A549 (cell line): ENCODE measurements at regions not wholly inside any gene's neighbourhood (a gene's known extent, or its start where the extent isn't known, plus 50 kb on each side); places are given as distances from the start of the nearest gene placed in this dataset.

Experiments
- ATAC-seq, 2 experiments: fragments of 200-7000 bp in 1 of 2; fragments of >200 bp in 1 of 2; cut with Nextera tagmentation in 1 of 2; cut with Tn5 transposase in 1 of 2; 3 replicates each; pipeline versions ENCODE4 v1.8.0 to v1.9.1; 2018 to 2020; ENCODE audit warnings: mild to moderate bottlenecking in 1 of 2, moderate library complexity in 1 of 2
- CTCF ChIA-PET: fragments of 300-600 bp; sonication (Branson Sonifier 250); formaldehyde crosslinking; extraction: SDS; loops from one replicate; lab custom pipeline; 2021; ENCODE audit warnings: antibody characterized with exemption, inconsistent platforms; lab: Yijun Ruan, JAX
- POLR2A ChIA-PET: fragments of 350-600 bp; formaldehyde crosslinking; extraction: SDS; loops from one replicate; lab custom pipeline; 2021; ENCODE audit warnings: antibody characterized with exemption, inconsistent platforms; lab: Yijun Ruan, JAX
- DNase-seq, 2 experiments: peaks; one replicate each; pipeline versions ENCODE4 v3.0.0 to v3.0.0-alpha.2; 2011 to 2016; ENCODE audit warnings: low read depth in 1 of 2, low spot score in 1 of 2
- FAIRE-seq: peaks from 2 replicates; lab custom pipeline; 2011; peaks lifted over from hg19 to GRCh38; lab: Jason Lieb, UNC
- H3K27ac ChIP-seq, 2 experiments: fragments of >200 bp; sonication (Bioruptor Twin); formaldehyde crosslinking; 3 replicates each; pipeline ENCODE4 v1.5.1; 2016 to 2017
- H3K4me1 ChIP-seq: fragments of >200 bp; sonication (Bioruptor Twin); formaldehyde crosslinking; 3 replicates; pipeline ENCODE4 v1.6.1; 2016
- H3K4me2 ChIP-seq: fragments of >200 bp; sonication (Bioruptor Twin); formaldehyde crosslinking; 3 replicates; pipeline ENCODE4 v1.6.1; 2016
- H3K4me3 ChIP-seq: fragments of >200 bp; sonication (Bioruptor Twin); formaldehyde crosslinking; 3 replicates; pipeline ENCODE4 v1.5.1; 2016
- H3K9me3 ChIP-seq: fragments of >200 bp; sonication (Bioruptor Twin); formaldehyde crosslinking; 3 replicates; pipeline ENCODE4 v1.6.1; 2016
- BHLHE40 ChIP-seq: IDR thresholded peaks from 2 replicates; pipeline ENCODE4 v1.6.1; 2012; ENCODE audit warnings: low read depth, low read length, inconsistent platforms
- CBX2 ChIP-seq: fragments of 200-600 bp; sonication (generic); IDR thresholded peaks from 2 replicates; pipeline ENCODE4 v1.6.1; 2016; ENCODE audit warnings: low read depth, mild to moderate bottlenecking, borderline replicate concordance
- CBX8 ChIP-seq: fragments of 200-600 bp; sonication (generic); IDR thresholded peaks from 2 replicates; pipeline ENCODE4 v1.6.1; 2016
- CEBPB ChIP-seq, 2 experiments: fragments of >200 bp in 1 of 2; sonication (Bioruptor Twin) in 1 of 2; formaldehyde crosslinking in 1 of 2; IDR thresholded peaks; 2 replicates each; pipeline ENCODE4 v1.6.1; 2012 to 2016
- EHMT2 ChIP-seq: fragments of 200-600 bp; sonication (generic); IDR thresholded peaks from 2 replicates; pipeline ENCODE4 v1.6.1; 2016; ENCODE audit warnings: antibody characterized with exemption, low read depth, mild to moderate bottlenecking, moderate library complexity
- EP300 ChIP-seq, 2 experiments: fragments of >200 bp; sonication (Bioruptor Twin); formaldehyde crosslinking; IDR thresholded peaks; 2 replicates in 1 of 2; 3 replicates in 1 of 2; pipeline ENCODE4 v1.6.1; 2016 to 2017
- FOSB ChIP-seq: fragments of 250-450 bp; sonication (Bioruptor Pico); IDR thresholded peaks from 2 replicates; pipeline ENCODE4 v1.5.0; 2020; ENCODE audit warnings: mild to moderate bottlenecking, moderate library complexity
- FOSL2 ChIP-seq, 2 experiments: fragments of 450-650 bp in 1 of 2; fragments of >200 bp in 1 of 2; sonication (Bioruptor Twin) in 1 of 2; formaldehyde crosslinking; IDR thresholded peaks; 2 replicates each; pipeline versions ENCODE4 v1.5.0 to v1.6.1; 2016 to 2020; ENCODE audit warnings: mild to moderate bottlenecking in 1 of 2, moderate library complexity in 1 of 2
- HDAC2 ChIP-seq: fragments of 200-600 bp; sonication (generic); IDR thresholded peaks from 2 replicates; pipeline ENCODE4 v1.6.1; 2016
- HES2 ChIP-seq: fragments of >200 bp; sonication (Bioruptor Twin); formaldehyde crosslinking; IDR thresholded peaks from 2 replicates; pipeline ENCODE4 v1.6.1; 2016
- HEYL ChIP-seq: fragments of 250-450 bp; sonication (Bioruptor Pico); IDR thresholded peaks from 2 replicates; pipeline ENCODE4 v1.8.0; 2021; ENCODE audit warnings: mild to moderate bottlenecking, moderate library complexity
- HMGXB4 ChIP-seq: fragments of 250-450 bp; sonication (Bioruptor Pico); IDR thresholded peaks from 2 replicates; pipeline ENCODE4 v1.5.0; 2021; ENCODE audit warnings: mild to moderate bottlenecking, moderate library complexity, borderline replicate concordance
- HOXA7 ChIP-seq: fragments of 250-450 bp; sonication (Bioruptor Pico); IDR thresholded peaks from 2 replicates; pipeline ENCODE4 v1.5.0; 2020; ENCODE audit warnings: mild to moderate bottlenecking, moderate library complexity
- KDM5A ChIP-seq: fragments of 200-600 bp; sonication (generic); IDR thresholded peaks from 2 replicates; pipeline ENCODE4 v1.6.1; 2016; ENCODE audit warnings: antibody characterized with exemption, mild to moderate bottlenecking
- MAFK ChIP-seq: fragments of 450-650 bp; IDR thresholded peaks from 2 replicates; pipeline ENCODE4 v1.6.1; 2014; ENCODE audit not compliant: partially characterized antibody
- MAX ChIP-seq: IDR thresholded peaks from 2 replicates; pipeline ENCODE4 v1.6.1; 2012
- MYC ChIP-seq: IDR thresholded peaks from 2 replicates; pipeline ENCODE4 v1.6.1; 2012; ENCODE audit warnings: mild to moderate bottlenecking, inconsistent platforms, low read length, improper control_type of control experiment, borderline replicate concordance
- NPAS2 ChIP-seq: fragments of 250-450 bp; sonication (Bioruptor Pico); IDR thresholded peaks from 2 replicates; pipeline ENCODE4 v1.8.0; 2022; ENCODE audit warnings: mild to moderate bottlenecking, moderate library complexity, borderline replicate concordance
- NR3C1 ChIP-seq: fragments of >200 bp; sonication (Bioruptor Twin); formaldehyde crosslinking; IDR thresholded peaks from 3 replicates; pipeline ENCODE4 v1.6.1; 2017
- PHF8 ChIP-seq: fragments of 200-600 bp; sonication (generic); IDR thresholded peaks from 2 replicates; pipeline ENCODE4 v1.6.1; 2016; ENCODE audit warnings: low read depth, mild to moderate bottlenecking, antibody characterized with exemption, moderate library complexity, borderline replicate concordance
- POLR2A ChIP-seq: IDR thresholded peaks from 2 replicates; pipeline ENCODE4 v1.6.1; 2012; ENCODE audit warnings: mild to moderate bottlenecking, low read length
- RAD21 ChIP-seq, 2 experiments: fragments of >200 bp in 1 of 2; sonication (Bioruptor Twin) in 1 of 2; formaldehyde crosslinking in 1 of 2; IDR thresholded peaks in 1 of 2; conservative IDR thresholded peaks in 1 of 2; 2 replicates in 1 of 2; 3 replicates in 1 of 2; pipeline ENCODE4 v1.6.1; 2012 to 2018; ENCODE audit warnings: inconsistent platforms in 1 of 2
- RNF2 ChIP-seq: fragments of 200-600 bp; sonication (generic); IDR thresholded peaks from 2 replicates; pipeline ENCODE4 v1.6.1; 2016; ENCODE audit warnings: low read depth, mild to moderate bottlenecking, antibody characterized with exemption, moderate library complexity, borderline replicate concordance
- TP53 ChIP-seq: fragments of 250-450 bp; sonication (Bioruptor Pico); IDR thresholded peaks from 2 replicates; pipeline ENCODE4 v1.5.0; 2021; ENCODE audit warnings: mild to moderate bottlenecking, moderate library complexity
- ZFP36 ChIP-seq: fragments of 450-650 bp; IDR thresholded peaks from 2 replicates; pipeline ENCODE4 v1.6.1; 2014; ENCODE audit warnings: borderline replicate concordance; ENCODE audit not compliant: partially characterized antibody
- ZNF302 ChIP-seq: fragments of 250-450 bp; sonication (Bioruptor Pico); IDR thresholded peaks from 2 replicates; pipeline ENCODE4 v1.9.0; 2021; ENCODE audit warnings: inconsistent platforms, mild to moderate bottlenecking, moderate library complexity
- WGBS: methylation state at CpG from one replicate; pipeline ENCODE4 v1.1.6; 2017; ENCODE audit errors: missing lambda C conversion rate; 5-methylcytosine and 5-hydroxymethylcytosine counted together
- TF ChIP-seq, protein P1 (sequence below): fragments of 150-350 bp; IDR thresholded peaks from 2 replicates; pipeline ENCODE4 v1.6.1; 2014; ENCODE audit warnings: low read depth, mild to moderate bottlenecking, low read length
- TF ChIP-seq, protein P2 (sequence below): fragments of 450-650 bp; IDR thresholded peaks from 2 replicates; pipeline ENCODE4 v1.6.1; 2014; ENCODE audit warnings: antibody characterized with exemption
- TF ChIP-seq, protein P3 (sequence below): fragments of >200 bp; sonication (Bioruptor Twin); formaldehyde crosslinking; IDR thresholded peaks from 3 replicates; pipeline ENCODE4 v1.5.1; 2016

- WGBS: 6% methylated on average over 1 of the region's 1 CpG
- DNase-seq (no peak), FAIRE-seq (no peak), ATAC-seq (no peak)
- ChIA-PET CTCF (no interaction called here), POLR2A (no interaction called here)
- TF ChIP-seq TP53: no peak
- no peak for TF ChIP-seq CBX8
- no peak for TF ChIP-seq POLR2A
- no peak for TF ChIP-seq ZNF302
- no peak for TF ChIP-seq NPAS2 (CRISPR knock-in tag)
- TF ChIP-seq NR3C1: no peak
- TF ChIP-seq CEBPB (IDR thresholded peaks at IDR 0.05): no peak
- no peak for TF ChIP-seq MAFK
- TF ChIP-seq PHF8: no peak
- TF ChIP-seq FOSB (CRISPR knock-in tag): no peak
- TF ChIP-seq RNF2: no peak
- no peak for TF ChIP-seq EHMT2
- TF ChIP-seq, protein P1, sequence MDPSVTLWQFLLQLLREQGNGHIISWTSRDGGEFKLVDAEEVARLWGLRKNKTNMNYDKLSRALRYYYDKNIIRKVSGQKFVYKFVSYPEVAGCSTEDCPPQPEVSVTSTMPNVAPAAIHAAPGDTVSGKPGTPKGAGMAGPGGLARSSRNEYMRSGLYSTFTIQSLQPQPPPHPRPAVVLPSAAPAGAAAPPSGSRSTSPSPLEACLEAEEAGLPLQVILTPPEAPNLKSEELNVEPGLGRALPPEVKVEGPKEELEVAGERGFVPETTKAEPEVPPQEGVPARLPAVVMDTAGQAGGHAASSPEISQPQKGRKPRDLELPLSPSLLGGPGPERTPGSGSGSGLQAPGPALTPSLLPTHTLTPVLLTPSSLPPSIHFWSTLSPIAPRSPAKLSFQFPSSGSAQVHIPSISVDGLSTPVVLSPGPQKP: no peak
- no peak for TF ChIP-seq ZFP36
- no peak for TF ChIP-seq HEYL
- TF ChIP-seq MYC: no peak
- no peaks in the 10 kb centered on the region for H3K9me3 ChIP-seq
- H3K27ac ChIP-seq: no peak overlapping the region
- H3K4me2 ChIP-seq: no peak overlapping the region
- no peak overlapping the region for H3K4me3 ChIP-seq
- no peaks in the 10 kb centered on the region for H3K4me1 ChIP-seq
Measured at GRCh38 chr2:221997683-221998082, 301.1 kb downstream of the PAX3 start.

- FAIRE-seq: no peak
- POLR2A ChIA-PET: no interaction called here
Measured at GRCh38 chr2:221997100-221997499, 301.7 kb downstream of the PAX3 start.

DNA sequence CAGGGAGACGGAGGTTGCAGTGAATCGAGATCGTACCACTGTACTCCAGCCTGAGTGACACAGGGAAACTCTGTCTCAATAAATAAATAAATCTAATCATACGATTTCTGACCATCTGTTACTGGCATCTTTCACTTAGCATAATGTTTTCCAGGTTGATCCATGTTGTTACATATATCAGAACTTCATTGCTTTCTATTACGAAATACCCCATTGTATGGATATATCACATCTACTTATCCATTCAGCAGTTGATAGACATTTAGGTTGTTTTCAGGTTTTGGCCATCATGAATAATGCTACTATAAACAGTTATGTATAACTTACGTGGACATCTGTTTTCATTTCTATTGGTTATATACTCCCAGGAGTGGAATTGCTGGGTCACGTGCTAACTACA lies 303.9 kb downstream of the PAX3 start:
- Histone ChIP-seq H3K9me3 (no peaks in the 10 kb centered on the region), H3K4me3 (no peak overlapping the region), H3K4me2 (no peak overlapping the region), H3K27ac (no peak overlapping the region), H3K4me1 (no peaks in the 10 kb centered on the region)
- CTCF ChIA-PET: no interaction called here
- ATAC-seq: no peak
- POLR2A ChIA-PET: no interaction called here
- WGBS: 60% methylated on average over 7 of the region's 7 CpGs
- no peak for FAIRE-seq
- DNase-seq: no peak
- no peak for TF ChIP-seq PHF8
- no peak for TF ChIP-seq CBX2
- TF ChIP-seq POLR2A: no peak
- TF ChIP-seq MAX: no peak
- no peak for TF ChIP-seq BHLHE40
- TF ChIP-seq NR3C1: no peak
- no peak for TF ChIP-seq RAD21 (conservative IDR thresholded peaks at IDR 0.05 in 1 of 2, IDR thresholded peaks at IDR 0.05 in 1 of 2)
- TF ChIP-seq, protein P2, sequence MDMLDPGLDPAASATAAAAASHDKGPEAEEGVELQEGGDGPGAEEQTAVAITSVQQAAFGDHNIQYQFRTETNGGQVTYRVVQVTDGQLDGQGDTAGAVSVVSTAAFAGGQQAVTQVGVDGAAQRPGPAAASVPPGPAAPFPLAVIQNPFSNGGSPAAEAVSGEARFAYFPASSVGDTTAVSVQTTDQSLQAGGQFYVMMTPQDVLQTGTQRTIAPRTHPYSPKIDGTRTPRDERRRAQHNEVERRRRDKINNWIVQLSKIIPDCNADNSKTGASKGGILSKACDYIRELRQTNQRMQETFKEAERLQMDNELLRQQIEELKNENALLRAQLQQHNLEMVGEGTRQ: no peak
- TF ChIP-seq HEYL: no peak
- no peak for TF ChIP-seq FOSL2 (IDR thresholded peaks at IDR 0.05)
- TF ChIP-seq FOSL2 (CRISPR knock-in tag; IDR thresholded peaks at IDR 0.05): no peak
- no peak for TF ChIP-seq EP300 (IDR thresholded peaks at IDR 0.05)
- TF ChIP-seq, protein P3, sequence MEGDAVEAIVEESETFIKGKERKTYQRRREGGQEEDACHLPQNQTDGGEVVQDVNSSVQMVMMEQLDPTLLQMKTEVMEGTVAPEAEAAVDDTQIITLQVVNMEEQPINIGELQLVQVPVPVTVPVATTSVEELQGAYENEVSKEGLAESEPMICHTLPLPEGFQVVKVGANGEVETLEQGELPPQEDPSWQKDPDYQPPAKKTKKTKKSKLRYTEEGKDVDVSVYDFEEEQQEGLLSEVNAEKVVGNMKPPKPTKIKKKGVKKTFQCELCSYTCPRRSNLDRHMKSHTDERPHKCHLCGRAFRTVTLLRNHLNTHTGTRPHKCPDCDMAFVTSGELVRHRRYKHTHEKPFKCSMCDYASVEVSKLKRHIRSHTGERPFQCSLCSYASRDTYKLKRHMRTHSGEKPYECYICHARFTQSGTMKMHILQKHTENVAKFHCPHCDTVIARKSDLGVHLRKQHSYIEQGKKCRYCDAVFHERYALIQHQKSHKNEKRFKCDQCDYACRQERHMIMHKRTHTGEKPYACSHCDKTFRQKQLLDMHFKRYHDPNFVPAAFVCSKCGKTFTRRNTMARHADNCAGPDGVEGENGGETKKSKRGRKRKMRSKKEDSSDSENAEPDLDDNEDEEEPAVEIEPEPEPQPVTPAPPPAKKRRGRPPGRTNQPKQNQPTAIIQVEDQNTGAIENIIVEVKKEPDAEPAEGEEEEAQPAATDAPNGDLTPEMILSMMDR: no peak

More at GRCh38 chr2:221997100-221997499, 301.7 kb downstream of the PAX3 start:
- CTCF ChIA-PET: interaction anchor here (0.7 kb wide), 1 partner anchor 1769 kb away, joined by 3 read pairs; no protein-coding TSS in a partner anchor
- TF ChIP-seq HDAC2 (no peak), HES2 (no peak), BHLHE40 (no peak), HMGXB4 (no peak), KDM5A (no peak), HOXA7 (CRISPR knock-in tag) (no peak)
- Histone ChIP-seq H3K4me3 (no peak overlapping the region), H3K4me1 (no peaks in the 10 kb centered on the region), H3K27ac (no peak overlapping the region), H3K9me3 (no peaks in the 10 kb centered on the region), H3K4me2 (no peak overlapping the region)
- 3% methylated on average over 3 of the region's 3 CpGs for WGBS
- ATAC-seq (peak; percentile 54 to 56; a peak in 5 of 6 replicates), DNase-seq (peak; percentile 2 to 42)
